VCaP (cell line): ENCODE measurements at regions not wholly inside any gene's neighbourhood (a gene's known extent, or its start where the extent isn't known, plus 50 kb on each side); places are given as distances from the start of the nearest gene placed in this dataset.

ENCODE experiments used
- H3K27ac ChIP-seq: fragments of 450-650 bp; 2 replicates; pipeline ENCODE4 v1.5.1; 2017
- CTCF ChIP-seq: fragments of 450-650 bp; conservative IDR thresholded peaks from 2 replicates; pipeline ENCODE4 v1.5.1; 2017; ENCODE audit warnings: mild to moderate bottlenecking, moderate library complexity

- no peak overlapping the region for H3K27ac ChIP-seq
- TF ChIP-seq CTCF, result no peak
These were observed 467.9 kb upstream of the DAB2 start for GRCh38 chr5:39892708-39893107.

GRCh38 chr5:39891376-39891775 is 466.6 kb upstream of the DAB2 start:
- H3K27ac ChIP-seq, result no peak overlapping the region
- TF ChIP-seq CTCF, result no peak

- TF ChIP-seq CTCF, result no peak
These were observed 456.2 kb upstream of the DAB2 start for GRCh38 chr5:39880985-39881384.

GRCh38 chr5:39877479-39877878 is 452.7 kb upstream of the DAB2 start:
- TF ChIP-seq CTCF, result no peak
- no peak overlapping the region for H3K27ac ChIP-seq

More at GRCh38 chr5:39880985-39881384, 456.2 kb upstream of the DAB2 start:
- no peak overlapping the region for H3K27ac ChIP-seq

- no peak for TF ChIP-seq CTCF
- no peak overlapping the region for H3K27ac ChIP-seq
These were observed 451.4 kb upstream of the DAB2 start for GRCh38 chr5:39876146-39876545.

- no peak for TF ChIP-seq CTCF
- no peak overlapping the region for H3K27ac ChIP-seq
These were observed 445.4 kb upstream of the DAB2 start for GRCh38 chr5:39870137-39870536.

GRCh38 chr5:39869396-39869795 is 444.6 kb upstream of the DAB2 start:
- H3K27ac ChIP-seq, result no peak overlapping the region
- no peak for TF ChIP-seq CTCF

GRCh38 chr5:39867923-39868322 is 443.1 kb upstream of the DAB2 start:
- no peak for TF ChIP-seq CTCF
- H3K27ac ChIP-seq, result no peak overlapping the region
